NB4 (cell line): ENCODE measurements at regions not wholly inside any gene's neighbourhood (a gene's known extent, or its start where the extent isn't known, plus 50 kb on each side); places are given as distances from the start of the nearest gene placed in this dataset.

Experiments
- DNase-seq: peaks from one replicate; pipeline ENCODE4 v3.0.0; 2010; ENCODE audit warnings: low read depth
- H3K4me3 ChIP-seq: one replicate; pipeline ENCODE4 v1.5.1; 2011; ENCODE audit warnings: mild to moderate bottlenecking, low read depth, low read length, moderate library complexity
- MAX ChIP-seq: IDR thresholded peaks from 2 replicates; pipeline ENCODE4 v1.6.1; 2011; ENCODE audit warnings: low read depth, low read length
- MYC ChIP-seq: IDR thresholded peaks from 2 replicates; pipeline ENCODE4 v1.6.1; 2011; ENCODE audit warnings: low read depth, low read length
- POLR2A ChIP-seq: IDR thresholded peaks from 2 replicates; pipeline ENCODE4 v1.6.1; 2011; ENCODE audit warnings: mild to moderate bottlenecking; ENCODE audit not compliant: insufficient read length; ENCODE audit errors: extremely low read depth
- TF ChIP-seq, protein P1 (sequence below): IDR thresholded peaks from one replicate; pipeline ENCODE4 v1.5.1; 2012; ENCODE audit warnings: low read depth, low read length

- DNase-seq: no peak
- TF ChIP-seq, protein P1, sequence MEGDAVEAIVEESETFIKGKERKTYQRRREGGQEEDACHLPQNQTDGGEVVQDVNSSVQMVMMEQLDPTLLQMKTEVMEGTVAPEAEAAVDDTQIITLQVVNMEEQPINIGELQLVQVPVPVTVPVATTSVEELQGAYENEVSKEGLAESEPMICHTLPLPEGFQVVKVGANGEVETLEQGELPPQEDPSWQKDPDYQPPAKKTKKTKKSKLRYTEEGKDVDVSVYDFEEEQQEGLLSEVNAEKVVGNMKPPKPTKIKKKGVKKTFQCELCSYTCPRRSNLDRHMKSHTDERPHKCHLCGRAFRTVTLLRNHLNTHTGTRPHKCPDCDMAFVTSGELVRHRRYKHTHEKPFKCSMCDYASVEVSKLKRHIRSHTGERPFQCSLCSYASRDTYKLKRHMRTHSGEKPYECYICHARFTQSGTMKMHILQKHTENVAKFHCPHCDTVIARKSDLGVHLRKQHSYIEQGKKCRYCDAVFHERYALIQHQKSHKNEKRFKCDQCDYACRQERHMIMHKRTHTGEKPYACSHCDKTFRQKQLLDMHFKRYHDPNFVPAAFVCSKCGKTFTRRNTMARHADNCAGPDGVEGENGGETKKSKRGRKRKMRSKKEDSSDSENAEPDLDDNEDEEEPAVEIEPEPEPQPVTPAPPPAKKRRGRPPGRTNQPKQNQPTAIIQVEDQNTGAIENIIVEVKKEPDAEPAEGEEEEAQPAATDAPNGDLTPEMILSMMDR: no peak
- TF ChIP-seq POLR2A: no peak
- no peak for TF ChIP-seq MAX
- no peak for TF ChIP-seq MYC
- no peak overlapping the region for H3K4me3 ChIP-seq
These were observed 66.9 kb upstream of the ARHGAP20 start for GRCh38 chr11:110779108-110779507.

DNA sequence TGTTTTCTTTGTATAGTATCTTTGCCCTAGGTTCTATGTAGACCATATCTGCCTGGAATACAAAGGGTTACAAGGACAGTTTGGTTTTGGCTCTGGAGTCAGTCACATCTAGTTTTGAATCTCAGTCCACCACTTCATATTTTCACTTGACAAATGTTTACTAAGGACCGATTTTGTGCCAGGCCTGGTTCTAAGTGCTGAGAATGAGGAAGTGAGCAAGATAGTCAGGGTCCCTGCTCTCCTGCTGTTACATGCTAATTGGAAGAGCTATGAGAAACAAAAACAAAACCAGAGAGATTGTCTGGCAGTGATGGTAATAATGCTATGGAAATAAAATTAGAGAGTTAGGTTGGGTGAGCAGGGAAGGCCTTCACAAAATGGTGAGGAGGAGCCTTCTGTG is 66.1 kb upstream of the ARHGAP20 start:
- H3K4me3 ChIP-seq: no peak overlapping the region
- TF ChIP-seq POLR2A: no peak
- TF ChIP-seq, protein P1: no peak
- no peak for TF ChIP-seq MYC
- no peak for TF ChIP-seq MAX
- DNase-seq: no peak

GRCh38 chr11:110777775-110778174 is 65.5 kb upstream of the ARHGAP20 start:
- TF ChIP-seq, protein P1: no peak
- no peak for TF ChIP-seq MAX
- no peak for TF ChIP-seq MYC
- no peak for TF ChIP-seq POLR2A
- DNase-seq: peak; percentile 11
- no peak overlapping the region for H3K4me3 ChIP-seq

- no peak for TF ChIP-seq MAX
- no peak for TF ChIP-seq MYC
- TF ChIP-seq POLR2A: no peak
- TF ChIP-seq, protein P1: no peak
- no peak overlapping the region for H3K4me3 ChIP-seq
- DNase-seq: no peak
These were observed 63.8 kb upstream of the ARHGAP20 start for GRCh38 chr11:110776081-110776480.

DNA sequence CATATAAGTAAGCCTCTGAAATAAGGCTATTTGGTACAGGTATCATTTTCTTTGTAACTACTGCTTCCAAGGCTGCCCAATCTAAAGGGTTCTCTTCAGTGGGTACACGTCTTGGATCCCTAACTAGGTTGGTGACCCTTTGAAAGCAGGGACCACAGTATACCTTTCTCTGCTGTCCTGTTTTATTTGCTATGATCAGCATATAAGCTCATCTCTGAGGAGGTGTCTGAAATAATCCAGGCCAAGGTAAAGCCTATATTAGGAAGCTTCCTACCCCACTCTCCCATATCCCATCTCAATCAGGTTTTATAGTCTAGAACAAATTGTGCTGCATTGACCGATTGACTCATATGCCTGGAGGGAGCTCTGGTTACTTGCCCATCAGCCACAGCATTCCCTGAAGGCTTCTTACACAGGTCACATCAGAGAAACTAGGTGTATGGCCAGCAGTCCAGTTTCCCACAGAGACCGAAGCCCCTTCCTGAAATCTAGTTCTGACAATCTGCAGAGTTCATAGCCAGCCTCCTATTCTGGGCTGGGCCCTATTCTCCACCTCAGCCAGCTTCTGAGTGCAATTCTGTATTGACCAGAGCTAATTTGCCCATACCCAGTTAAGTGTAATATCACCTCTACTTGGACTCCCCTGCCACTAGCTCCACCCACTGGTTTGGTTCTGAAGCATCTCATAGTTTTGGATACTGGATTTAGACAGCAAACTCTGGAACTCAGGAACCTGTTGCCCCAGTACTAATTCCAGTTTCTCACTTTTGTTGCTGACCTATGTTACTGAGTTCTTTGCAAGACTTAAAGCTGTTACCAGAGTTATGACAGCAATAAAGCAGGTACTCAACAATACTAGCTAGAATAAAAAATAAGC is 62.1 kb upstream of the ARHGAP20 start:
- DNase-seq: no peak
- TF ChIP-seq, protein P1: no peak
- no peak for TF ChIP-seq POLR2A
- no peak for TF ChIP-seq MAX

More for the DNA sequence above, 62.1 kb upstream of the ARHGAP20 start:
- H3K4me3 ChIP-seq: no peak overlapping the region
